BJ (cell line): ENCODE measurements at regions not wholly inside any gene's neighbourhood (a gene's known extent, or its start where the extent isn't known, plus 50 kb on each side); places are given as distances from the start of the nearest gene placed in this dataset.
"Not testable (repeated sequence)": the region's sequence is repeated elsewhere in the genome, so short reads cannot be mapped to it uniquely, and the experiment has no call there.

Experiments used
- CTCF ChIA-PET: fragments of 350-600 bp; formaldehyde crosslinking; extraction: SDS; loops from one replicate; lab custom pipeline; 2021; ENCODE audit warnings: antibody characterized with exemption, inconsistent platforms; lab: Yijun Ruan, JAX
- POLR2A ChIA-PET: fragments of 300-600 bp; sonication (Branson Sonifier 250); formaldehyde crosslinking; extraction: SDS; loops from one replicate; lab custom pipeline; 2021; ENCODE audit warnings: antibody characterized with exemption; lab: Charles Lee
- DNase-seq: peaks from one replicate; pipeline ENCODE4 v3.0.0-alpha.2; 2011; ENCODE audit warnings: low read depth
- H3K27me3 ChIP-seq: 2 replicates; pipeline ENCODE4 v1.6.0; 2011; ENCODE audit warnings: low read length; ENCODE audit not compliant: control insufficient read depth, insufficient read depth
- H3K36me3 ChIP-seq: 2 replicates; pipeline ENCODE4 v1.5.1; 2011; ENCODE audit warnings: low read length; ENCODE audit not compliant: control insufficient read depth, insufficient read depth
- H3K4me3 ChIP-seq: 2 replicates; pipeline ENCODE4 v1.5.1; 2011; ENCODE audit warnings: low read depth, mild to moderate bottlenecking, control low read depth, low read length
- CTCF ChIP-seq: IDR thresholded peaks from 2 replicates; pipeline ENCODE4 v1.5.1; 2011; ENCODE audit warnings: low read depth, mild to moderate bottlenecking, control low read depth, inconsistent platforms, low read length, moderate library complexity; ENCODE audit not compliant: insufficient read depth

- no peak for TF ChIP-seq CTCF
- no peaks in the 10 kb centered on the region for H3K27me3 ChIP-seq
- DNase-seq = no peak
- no peaks in the 10 kb centered on the region for H3K36me3 ChIP-seq
- H3K4me3 ChIP-seq = no peak overlapping the region
- POLR2A ChIA-PET = no interaction called here
- CTCF ChIA-PET = interaction anchor here (0.7 kb wide), 1 partner anchor 97 kb away, joined by 3 read pairs; no protein-coding TSS in a partner anchor
Measured at GRCh38 chr20:53676987-53677386, 83.3 kb upstream of the ZNF217 start.

GRCh38 chr20:53676519-53676822 is 82.8 kb upstream of the ZNF217 start:
- Histone ChIP-seq H3K4me3 (no peak overlapping the region), H3K36me3 (no peaks in the 10 kb centered on the region), H3K27me3 (no peaks in the 10 kb centered on the region)
- TF ChIP-seq CTCF = no peak
- CTCF ChIA-PET = interaction anchor here (0.7 kb wide), 1 partner anchor 96 kb away, joined by 3 read pairs; no protein-coding TSS in a partner anchor
- no peak for DNase-seq
- POLR2A ChIA-PET = no interaction called here

- no peaks in the 10 kb centered on the region for H3K36me3 ChIP-seq
- H3K4me3 ChIP-seq = no peak overlapping the region
- DNase-seq = no peak
- H3K27me3 ChIP-seq = no peaks in the 10 kb centered on the region
- TF ChIP-seq CTCF = no peak
- ChIA-PET CTCF (interaction anchor here (1.4 kb wide), 1 partner anchor 11 kb away, joined by 4 read pairs; no protein-coding TSS in a partner anchor), POLR2A (no interaction called here)
Measured at GRCh38 chr20:53672484-53673129, 79.0 kb upstream of the ZNF217 start.

GRCh38 chr20:53671370-53671769 is 77.7 kb upstream of the ZNF217 start:
- POLR2A ChIA-PET = no interaction called here
- no peaks in the 10 kb centered on the region for H3K36me3 ChIP-seq
- no peak overlapping the region for H3K4me3 ChIP-seq
- no peak for TF ChIP-seq CTCF
- CTCF ChIA-PET = interaction anchor here (0.7 to 1.4 kb wide), 3 partner anchors 11 to 14 kb away, joined by 3 to 4 read pairs (median 3); no protein-coding TSS in a partner anchor
- DNase-seq = no peak
- no peaks in the 10 kb centered on the region for H3K27me3 ChIP-seq

- CTCF ChIA-PET = interaction anchor here (1.1 kb wide), 1 partner anchor 8 kb away, joined by 3 read pairs; no protein-coding TSS in a partner anchor
- DNase-seq, H3K36me3 ChIP-seq, H3K27me3 ChIP-seq, H3K4me3 ChIP-seq: not testable (repeated sequence)
- POLR2A ChIA-PET = interaction anchor here (0.6 kb wide), 2 partner anchors 12 to 161 kb away, joined by 4 to 17 read pairs; no protein-coding TSS in a partner anchor
Measured at GRCh38 chr20:53669517-53670313, 76.1 kb upstream of the ZNF217 start.
